Panc1 (cell line): ENCODE measurements at regions not wholly inside any gene's neighbourhood (a gene's known extent, or its start where the extent isn't known, plus 50 kb on each side); places are given as distances from the start of the nearest gene placed in this dataset.

Experiments
- ATAC-seq: fragments of 200-7000 bp; cut with Tn5 transposase; 2 replicates; pipeline ENCODE4 v1.9.1; 2020; ENCODE audit warnings: mild to moderate bottlenecking, moderate library complexity
- BruUV-seq: library from RNA; stranded (reverse); fragments of 400-500 nt; replicated peaks from 2 replicates; lab custom pipeline; 2021; lab: Mats Ljungman, UMichigan
- CTCF ChIA-PET: fragments of 300-600 bp; sonication (Branson Sonifier 250); formaldehyde crosslinking; loops from one replicate; lab custom pipeline; 2022; ENCODE audit warnings: antibody characterized with exemption; lab: Charles Lee
- POLR2A ChIA-PET: fragments of 300-600 bp; sonication (Branson Sonifier 250); formaldehyde crosslinking; loops from one replicate; lab custom pipeline; 2022; ENCODE audit warnings: antibody characterized with exemption; lab: Charles Lee
- DNase-seq: peaks from one replicate; pipeline ENCODE4 v3.0.0-alpha.2; 2010; ENCODE audit warnings: low read depth, low spot score
- H3K27ac ChIP-seq: 2 replicates; pipeline ENCODE4 v1.5.1; 2011; ENCODE audit warnings: mild to moderate bottlenecking, low read length, inconsistent platforms
- H3K27me3 ChIP-seq: fragments of 200-500 bp; sonication (Bioruptor generic); 2 replicates; pipeline ENCODE4 v1.6.0; 2014; ENCODE audit warnings: low read length, inconsistent platforms; ENCODE audit not compliant: control insufficient read depth, insufficient read depth
- H3K36me3 ChIP-seq: fragments of 200-500 bp; sonication (Bioruptor generic); 2 replicates; pipeline ENCODE4 v1.5.1; 2014; ENCODE audit warnings: inconsistent platforms, mild to moderate bottlenecking, low read length, moderate library complexity; ENCODE audit not compliant: control insufficient read depth, insufficient read depth
- H3K4me1 ChIP-seq: 2 replicates; pipeline ENCODE4 v1.5.1; 2011; ENCODE audit warnings: inconsistent platforms, mild to moderate bottlenecking, low read length, moderate library complexity; ENCODE audit not compliant: control insufficient read depth, insufficient read depth
- H3K4me3 ChIP-seq, 2 experiments: 2 replicates each; pipeline ENCODE4 v1.5.1; 2011 to 2012; ENCODE audit warnings: low read depth in 2 of 2, low read length in 2 of 2, mild to moderate bottlenecking in 2 of 2, inconsistent platforms in 1 of 2, moderate library complexity in 1 of 2
- H3K9me3 ChIP-seq: fragments of 200-500 bp; sonication (Bioruptor generic); 2 replicates; pipeline ENCODE4 v1.5.1; 2014; ENCODE audit warnings: low read depth, mild to moderate bottlenecking, inconsistent platforms, low read length, moderate library complexity; ENCODE audit not compliant: control insufficient read depth, insufficient read depth
- CTCF ChIP-seq: fragments of 450-650 bp; IDR thresholded peaks from 2 replicates; pipeline ENCODE4 v1.5.1; 2017; ENCODE audit warnings: mild to moderate bottlenecking
- POLR2AphosphoS5 ChIP-seq: IDR thresholded peaks from 2 replicates; pipeline ENCODE4 v1.6.1; 2012; ENCODE audit warnings: mild to moderate bottlenecking, low read depth, low read length, moderate library complexity
- REST ChIP-seq, 2 experiments: IDR thresholded peaks; 2 replicates each; pipeline ENCODE4 v1.6.1; 2011 to 2012; ENCODE audit warnings: low read depth in 2 of 2, control low read depth in 1 of 2, low read length in 1 of 2, mild to moderate bottlenecking in 1 of 2, moderate library complexity in 1 of 2; ENCODE audit not compliant: insufficient read depth in 1 of 2
- SIN3A ChIP-seq: IDR thresholded peaks from 2 replicates; pipeline ENCODE4 v1.6.1; 2012; ENCODE audit warnings: low read depth, mild to moderate bottlenecking, low read length, moderate library complexity, borderline replicate concordance; ENCODE audit not compliant: insufficient read depth
- TCF7L2 ChIP-seq: IDR thresholded peaks from 2 replicates; pipeline ENCODE4 v1.6.1; 2011; ENCODE audit warnings: mild to moderate bottlenecking, low read depth, low read length, inconsistent platforms
- in situ Hi-C: cut with HindIII; loops from 2 replicates; pipeline ENCODE4 v1.10.0; 2016; ENCODE audit warnings: low sequenced_read_pairs, low pct_unique_long_range_greater_than_20kb
- intact Hi-C: fragments of 100-400 bp; cut with micrococcal nuclease; formaldehyde crosslinking; loops from one replicate; pipeline ENCODE4 v1.10.0; 2022; ENCODE audit not compliant: unreplicated experiment

DNA sequence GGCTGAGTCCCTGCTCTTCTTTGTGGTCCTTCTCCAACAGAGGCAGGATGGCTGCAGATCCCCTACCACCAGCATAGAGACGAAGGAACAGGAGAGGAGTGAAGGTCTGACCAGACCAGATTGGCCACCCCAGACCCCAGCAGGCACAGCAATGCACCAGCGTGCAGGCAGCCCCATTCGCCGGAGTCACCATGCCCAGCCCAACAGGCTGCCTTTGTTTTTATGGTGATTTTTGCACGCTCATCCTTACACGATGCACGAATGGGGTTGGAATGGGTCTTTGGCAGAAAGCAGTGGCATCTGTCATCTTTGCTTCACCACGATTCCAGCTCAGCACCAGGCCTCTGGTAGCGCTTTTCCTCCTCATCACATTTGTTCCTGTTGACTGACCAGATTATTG, 427.6 kb downstream of the INHBA start:
- ATAC-seq (no peak), DNase-seq (no peak)
- Histone ChIP-seq H3K27me3 (no peaks in the 10 kb centered on the region), H3K36me3 (no peaks in the 10 kb centered on the region), H3K9me3 (no peaks in the 10 kb centered on the region), H3K4me1 (no peaks in the 10 kb centered on the region), H3K4me3 (no peak overlapping the region), H3K27ac (no peak overlapping the region)
- TF ChIP-seq SIN3A = no peak
- no peak for TF ChIP-seq CTCF
- no peak for TF ChIP-seq TCF7L2
- no peak for TF ChIP-seq REST (IDR thresholded peaks at IDR 0.05; ENCODE audit: insufficient read depth in 1 of 2, low read depth in 2 of 2, low read length in 1 of 2)
- no peak for TF ChIP-seq POLR2AphosphoS5
- BruUV-seq = no TSS peak
- in situ Hi-C loops (no loop called here), intact Hi-C loops (no loop called here)
- ChIA-PET CTCF (no interaction called here), POLR2A (no interaction called here)

GRCh38 chr7:41274179-41274578, 428.7 kb downstream of the INHBA start:
- Histone ChIP-seq H3K36me3 (no peaks in the 10 kb centered on the region), H3K27ac (no peak overlapping the region), H3K9me3 (no peaks in the 10 kb centered on the region), H3K27me3 (no peaks in the 10 kb centered on the region), H3K4me3 (no peak overlapping the region), H3K4me1 (no peaks in the 10 kb centered on the region)
- POLR2A ChIA-PET = no interaction called here
- in situ Hi-C loops = no loop called here
- DNase-seq (no peak), ATAC-seq (no peak)
- no TSS peak for BruUV-seq
- CTCF ChIA-PET = no interaction called here
- intact Hi-C loops = no loop called here
- TF ChIP-seq CTCF = no peak
- TF ChIP-seq SIN3A = no peak
- TF ChIP-seq TCF7L2 = no peak
- no peak for TF ChIP-seq REST (IDR thresholded peaks at IDR 0.05; ENCODE audit: insufficient read depth in 1 of 2, low read depth in 2 of 2, low read length in 1 of 2)
- no peak for TF ChIP-seq POLR2AphosphoS5
